SK-N-SH treated with all-trans-retinoic acid at 6 μM for 48 hours (cell line): ENCODE measurements at regions not wholly inside any gene's neighbourhood (a gene's known extent, or its start where the extent isn't known, plus 50 kb on each side); places are given as distances from the start of the nearest gene placed in this dataset.

Source experiments
- ATAC-seq: fragments of 200-7000 bp; cut with Tn5 transposase; 3 replicates; pipeline ENCODE4 v1.9.1; 2020; ENCODE audit warnings: mild to moderate bottlenecking, moderate library complexity
- ARNTL ChIP-seq: fragments of 450-650 bp; formaldehyde crosslinking; IDR thresholded peaks from 2 replicates; pipeline ENCODE4 v1.5.0; 2020; ENCODE audit warnings: low read depth, mild to moderate bottlenecking, moderate library complexity, borderline replicate concordance
- BACH2 ChIP-seq: fragments of 250-450 bp; sonication (Bioruptor Pico); IDR thresholded peaks from 2 replicates; pipeline ENCODE4 v1.9.0; 2021; ENCODE audit warnings: mild to moderate bottlenecking, borderline replicate concordance
- CSDC2 ChIP-seq: fragments of 250-450 bp; sonication (Bioruptor Pico); IDR thresholded peaks from 2 replicates; pipeline ENCODE4 v1.5.0; 2020; ENCODE audit warnings: mild to moderate bottlenecking, moderate library complexity
- GLIS3 ChIP-seq: fragments of 250-450 bp; sonication (Bioruptor Pico); IDR thresholded peaks from 2 replicates; pipeline ENCODE4 v1.5.0; 2020; ENCODE audit warnings: mild to moderate bottlenecking, moderate library complexity
- ISL1 ChIP-seq: fragments of 250-450 bp; sonication (Bioruptor Pico); IDR thresholded peaks from 2 replicates; pipeline ENCODE4 v2.1.2; 2022; ENCODE audit warnings: mild to moderate bottlenecking, moderate library complexity
- OSR1 ChIP-seq: fragments of 250-450 bp; sonication (Bioruptor Pico); IDR thresholded peaks from 2 replicates; pipeline ENCODE4 v1.8.0; 2022; ENCODE audit warnings: moderate library complexity, mild to moderate bottlenecking, inconsistent platforms
- PPARA ChIP-seq: fragments of 250-450 bp; sonication (Bioruptor Pico); IDR thresholded peaks from 2 replicates; pipeline ENCODE4 v1.5.0; 2020; ENCODE audit warnings: mild to moderate bottlenecking, borderline replicate concordance
- RARB ChIP-seq: fragments of 250-450 bp; sonication (Bioruptor Pico); IDR thresholded peaks from 2 replicates; pipeline ENCODE4 v1.8.0; 2021; ENCODE audit warnings: mild to moderate bottlenecking, moderate library complexity
- SNAI2 ChIP-seq: fragments of 250-450 bp; sonication (Bioruptor Pico); IDR thresholded peaks from 2 replicates; pipeline ENCODE4 v1.5.0; 2020; ENCODE audit warnings: mild to moderate bottlenecking, moderate library complexity
- TCF4 ChIP-seq: fragments of 250-450 bp; sonication (Bioruptor Pico); IDR thresholded peaks from 2 replicates; pipeline ENCODE4 v1.8.0; 2021; ENCODE audit warnings: mild to moderate bottlenecking, moderate library complexity, borderline replicate concordance
- TOX ChIP-seq: fragments of 250-450 bp; sonication (Bioruptor Pico); IDR thresholded peaks from 2 replicates; pipeline ENCODE4 v1.8.0; 2021; ENCODE audit warnings: mild to moderate bottlenecking, moderate library complexity, borderline replicate concordance
- ZC3H10 ChIP-seq: fragments of 250-450 bp; sonication (Bioruptor Pico); IDR thresholded peaks from 2 replicates; pipeline ENCODE4 v1.5.1; 2021; ENCODE audit warnings: mild to moderate bottlenecking, moderate library complexity
- ZFP3 ChIP-seq: fragments of 250-450 bp; sonication (Bioruptor Pico); IDR thresholded peaks from 2 replicates; pipeline ENCODE4 v1.5.0; 2020; ENCODE audit warnings: mild to moderate bottlenecking, moderate library complexity
- ZFP30 ChIP-seq: fragments of 450-650 bp; formaldehyde crosslinking; IDR thresholded peaks from 2 replicates; pipeline ENCODE4 v1.5.0; 2022; ENCODE audit warnings: mild to moderate bottlenecking, moderate library complexity
- ZNF565 ChIP-seq: fragments of 450-650 bp; formaldehyde crosslinking; conservative IDR thresholded peaks from 2 replicates; pipeline ENCODE4 v1.5.0; 2020; ENCODE audit warnings: low read depth, mild to moderate bottlenecking, moderate library complexity
- ZNF70 ChIP-seq: fragments of 450-650 bp; formaldehyde crosslinking; IDR thresholded peaks from 2 replicates; pipeline ENCODE4 v1.5.0; 2020; ENCODE audit warnings: mild to moderate bottlenecking, moderate library complexity
- ZNF8 ChIP-seq: fragments of 450-650 bp; formaldehyde crosslinking; IDR thresholded peaks from 2 replicates; pipeline ENCODE4 v1.5.0; 2020; ENCODE audit warnings: mild to moderate bottlenecking, moderate library complexity
- TF ChIP-seq, protein P1 (sequence below): fragments of 250-450 bp; sonication (Bioruptor Pico); IDR thresholded peaks from 2 replicates; pipeline ENCODE4 v1.5.1; 2021; ENCODE audit warnings: mild to moderate bottlenecking, moderate library complexity
- TF ChIP-seq, protein P2 (sequence below): fragments of 250-450 bp; sonication (Bioruptor Pico); IDR thresholded peaks from 2 replicates; pipeline ENCODE4 v1.8.0; 2021; ENCODE audit warnings: low read depth, mild to moderate bottlenecking, moderate library complexity, borderline replicate concordance
- TF ChIP-seq, protein P3 (sequence below): fragments of 250-450 bp; sonication (Bioruptor Pico); IDR thresholded peaks from 2 replicates; pipeline ENCODE4 v1.8.0; 2020; ENCODE audit warnings: mild to moderate bottlenecking, moderate library complexity, borderline replicate concordance
- TF ChIP-seq, protein P4 (sequence below): fragments of 250-450 bp; sonication (Bioruptor Pico); IDR thresholded peaks from 2 replicates; pipeline ENCODE4 v1.5.1; 2020; ENCODE audit warnings: low read depth, mild to moderate bottlenecking, moderate library complexity

DNA sequence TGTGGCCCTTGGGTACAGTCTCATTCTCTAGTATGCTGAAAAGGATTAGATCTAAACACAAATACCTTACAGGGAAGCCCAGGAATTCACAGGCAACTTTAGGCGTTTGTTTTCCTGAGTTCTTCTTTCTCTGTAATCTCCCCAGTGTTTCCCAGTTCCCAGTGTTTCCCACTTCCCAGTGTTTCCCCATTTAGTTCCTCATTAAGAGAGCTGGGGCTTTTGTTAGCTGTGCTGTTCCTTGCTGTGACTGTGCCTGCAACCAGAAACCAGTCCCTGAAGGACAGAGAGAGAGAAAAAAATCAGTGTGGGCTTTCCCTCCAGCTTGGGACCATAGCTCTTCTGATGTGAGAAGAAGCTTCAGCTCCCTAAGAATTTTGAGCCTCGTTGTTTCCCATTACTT, 802.9 kb upstream of the COBL start (continued):
- no peak for TF ChIP-seq ARNTL
- TF ChIP-seq, protein P1, sequence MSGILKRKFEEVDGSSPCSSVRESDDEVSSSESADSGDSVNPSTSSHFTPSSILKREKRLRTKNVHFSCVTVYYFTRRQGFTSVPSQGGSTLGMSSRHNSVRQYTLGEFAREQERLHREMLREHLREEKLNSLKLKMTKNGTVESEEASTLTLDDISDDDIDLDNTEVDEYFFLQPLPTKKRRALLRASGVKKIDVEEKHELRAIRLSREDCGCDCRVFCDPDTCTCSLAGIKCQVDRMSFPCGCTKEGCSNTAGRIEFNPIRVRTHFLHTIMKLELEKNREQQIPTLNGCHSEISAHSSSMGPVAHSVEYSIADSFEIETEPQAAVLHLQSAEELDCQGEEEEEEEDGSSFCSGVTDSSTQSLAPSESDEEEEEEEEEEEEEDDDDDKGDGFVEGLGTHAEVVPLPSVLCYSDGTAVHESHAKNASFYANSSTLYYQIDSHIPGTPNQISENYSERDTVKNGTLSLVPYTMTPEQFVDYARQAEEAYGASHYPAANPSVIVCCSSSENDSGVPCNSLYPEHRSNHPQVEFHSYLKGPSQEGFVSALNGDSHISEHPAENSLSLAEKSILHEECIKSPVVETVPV, result no peak

DNA sequence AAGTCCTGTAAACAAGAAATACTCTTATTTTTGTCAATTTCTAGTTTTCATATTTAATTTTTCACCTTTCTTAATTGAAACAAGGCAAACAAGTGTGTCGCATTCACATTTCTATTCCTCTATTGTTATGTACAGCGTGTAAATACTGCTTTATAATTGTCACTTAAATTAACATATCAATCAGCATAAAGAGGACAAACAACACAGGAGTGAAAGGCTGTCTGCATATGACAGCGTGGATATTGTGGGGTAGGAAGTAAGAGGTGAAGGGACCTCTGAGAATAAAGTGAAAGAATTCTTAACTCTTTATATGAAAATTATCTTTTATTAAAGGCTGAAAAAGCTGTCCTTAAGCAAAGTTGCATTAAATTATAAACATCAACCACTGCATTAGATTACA, 797.9 kb upstream of the COBL start:
- TF ChIP-seq BACH2 (CRISPR knock-in tag) (no peak), OSR1 (CRISPR knock-in tag) (no peak), GLIS3 (CRISPR knock-in tag) (no peak), CSDC2 (CRISPR knock-in tag) (no peak), TOX (no peak), TCF4 (CRISPR knock-in tag) (no peak), PPARA (CRISPR knock-in tag) (no peak), ISL1 (CRISPR knock-in tag) (no peak), ZNF70 (CRISPR knock-in tag) (no peak), ZFP30 (no peak), ZFP3 (CRISPR knock-in tag) (no peak), SNAI2 (no peak), RARB (no peak), ZC3H10 (CRISPR knock-in tag) (no peak), ZNF8 (CRISPR knock-in tag) (no peak), ARNTL (no peak)
- TF ChIP-seq, protein P2, sequence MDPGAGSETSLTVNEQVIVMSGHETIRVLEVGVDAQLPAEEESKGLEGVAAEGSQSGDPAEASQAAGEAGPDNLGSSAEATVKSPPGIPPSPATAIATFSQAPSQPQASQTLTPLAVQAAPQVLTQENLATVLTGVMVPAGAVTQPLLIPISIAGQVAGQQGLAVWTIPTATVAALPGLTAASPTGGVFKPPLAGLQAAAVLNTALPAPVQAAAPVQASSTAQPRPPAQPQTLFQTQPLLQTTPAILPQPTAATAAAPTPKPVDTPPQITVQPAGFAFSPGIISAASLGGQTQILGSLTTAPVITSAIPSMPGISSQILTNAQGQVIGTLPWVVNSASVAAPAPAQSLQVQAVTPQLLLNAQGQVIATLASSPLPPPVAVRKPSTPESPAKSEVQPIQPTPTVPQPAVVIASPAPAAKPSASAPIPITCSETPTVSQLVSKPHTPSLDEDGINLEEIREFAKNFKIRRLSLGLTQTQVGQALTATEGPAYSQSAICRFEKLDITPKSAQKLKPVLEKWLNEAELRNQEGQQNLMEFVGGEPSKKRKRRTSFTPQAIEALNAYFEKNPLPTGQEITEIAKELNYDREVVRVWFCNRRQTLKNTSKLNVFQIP (CRISPR knock-in tag), result no peak
- TF ChIP-seq, protein P3, sequence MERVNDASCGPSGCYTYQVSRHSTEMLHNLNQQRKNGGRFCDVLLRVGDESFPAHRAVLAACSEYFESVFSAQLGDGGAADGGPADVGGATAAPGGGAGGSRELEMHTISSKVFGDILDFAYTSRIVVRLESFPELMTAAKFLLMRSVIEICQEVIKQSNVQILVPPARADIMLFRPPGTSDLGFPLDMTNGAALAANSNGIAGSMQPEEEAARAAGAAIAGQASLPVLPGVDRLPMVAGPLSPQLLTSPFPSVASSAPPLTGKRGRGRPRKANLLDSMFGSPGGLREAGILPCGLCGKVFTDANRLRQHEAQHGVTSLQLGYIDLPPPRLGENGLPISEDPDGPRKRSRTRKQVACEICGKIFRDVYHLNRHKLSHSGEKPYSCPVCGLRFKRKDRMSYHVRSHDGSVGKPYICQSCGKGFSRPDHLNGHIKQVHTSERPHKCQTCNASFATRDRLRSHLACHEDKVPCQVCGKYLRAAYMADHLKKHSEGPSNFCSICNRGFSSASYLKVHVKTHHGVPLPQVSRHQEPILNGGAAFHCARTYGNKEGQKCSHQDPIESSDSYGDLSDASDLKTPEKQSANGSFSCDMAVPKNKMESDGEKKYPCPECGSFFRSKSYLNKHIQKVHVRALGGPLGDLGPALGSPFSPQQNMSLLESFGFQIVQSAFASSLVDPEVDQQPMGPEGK (CRISPR knock-in tag), result no peak
- TF ChIP-seq, all 23 proteins: peak for 0
- ATAC-seq, result no peak

DNA sequence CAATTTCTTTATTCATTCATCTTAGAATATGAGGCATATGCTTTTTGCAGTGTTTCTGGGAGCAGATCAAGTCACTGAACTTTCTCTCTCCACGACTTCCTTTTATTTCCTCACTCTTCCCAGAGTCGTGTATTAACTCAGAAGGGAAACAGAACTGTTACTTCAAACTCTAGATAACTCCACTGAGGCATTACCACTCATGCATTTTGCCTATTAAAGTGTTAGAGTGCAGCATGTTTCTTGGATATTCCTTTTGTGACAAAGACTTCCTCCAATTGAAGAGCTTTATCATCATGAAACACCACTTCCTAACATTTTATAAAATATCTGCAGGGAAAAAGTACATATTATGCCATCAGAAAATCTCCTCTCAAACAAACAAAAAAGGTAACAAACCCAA, 797.4 kb upstream of the COBL start:
- no peak for ATAC-seq
- no peak for TF ChIP-seq ZNF8 (CRISPR knock-in tag)
- TF ChIP-seq SNAI2, result no peak
- no peak for TF ChIP-seq ZC3H10 (CRISPR knock-in tag)
- TF ChIP-seq, protein P1, result no peak
- TF ChIP-seq ZNF70 (CRISPR knock-in tag), result no peak

DNA sequence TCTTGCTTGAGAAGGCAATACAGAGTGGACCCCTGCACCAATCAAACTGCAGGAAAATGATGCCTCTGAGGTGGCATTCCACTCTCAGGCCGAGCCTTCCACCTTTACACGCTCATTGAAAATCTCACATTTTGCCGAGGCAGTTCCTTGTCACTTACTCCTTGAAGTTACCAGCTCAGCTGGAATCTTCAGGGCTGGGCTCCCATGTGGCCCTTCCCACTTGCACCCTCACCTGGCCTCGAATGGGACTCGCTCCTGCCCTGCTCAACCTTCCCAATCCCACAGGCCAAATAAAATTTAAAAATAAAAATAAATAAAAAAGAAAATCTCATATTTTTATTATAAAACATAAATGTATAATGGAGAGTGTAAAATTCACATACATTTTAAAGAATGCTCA, 790.7 kb upstream of the COBL start:
- no peak for TF ChIP-seq BACH2 (CRISPR knock-in tag)
- TF ChIP-seq TCF4 (CRISPR knock-in tag), result no peak
- TF ChIP-seq GLIS3 (CRISPR knock-in tag), result no peak
- TF ChIP-seq ZFP3 (CRISPR knock-in tag), result no peak
- TF ChIP-seq ZNF565 (CRISPR knock-in tag), result no peak
- no peak for TF ChIP-seq ZFP30
- TF ChIP-seq, protein P4, sequence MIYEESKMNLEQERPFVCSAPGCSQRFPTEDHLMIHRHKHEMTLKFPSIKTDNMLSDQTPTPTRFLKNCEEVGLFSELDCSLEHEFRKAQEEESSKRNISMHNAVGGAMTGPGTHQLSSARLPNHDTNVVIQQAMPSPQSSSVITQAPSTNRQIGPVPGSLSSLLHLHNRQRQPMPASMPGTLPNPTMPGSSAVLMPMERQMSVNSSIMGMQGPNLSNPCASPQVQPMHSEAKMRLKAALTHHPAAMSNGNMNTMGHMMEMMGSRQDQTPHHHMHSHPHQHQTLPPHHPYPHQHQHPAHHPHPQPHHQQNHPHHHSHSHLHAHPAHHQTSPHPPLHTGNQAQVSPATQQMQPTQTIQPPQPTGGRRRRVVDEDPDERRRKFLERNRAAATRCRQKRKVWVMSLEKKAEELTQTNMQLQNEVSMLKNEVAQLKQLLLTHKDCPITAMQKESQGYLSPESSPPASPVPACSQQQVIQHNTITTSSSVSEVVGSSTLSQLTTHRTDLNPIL (CRISPR knock-in tag), result no peak
- TF ChIP-seq CSDC2 (CRISPR knock-in tag), result no peak
- TF ChIP-seq ZNF8 (CRISPR knock-in tag), result no peak
- no peak for TF ChIP-seq ZC3H10 (CRISPR knock-in tag)
- TF ChIP-seq RARB, result no peak
- TF ChIP-seq, protein P3 (CRISPR knock-in tag), result no peak
- TF ChIP-seq, protein P1, result no peak
- TF ChIP-seq TOX, result no peak
- no peak for TF ChIP-seq ZNF70 (CRISPR knock-in tag)
- no peak for ATAC-seq
